ENCODE measurements at regions not wholly inside any gene's neighbourhood (a gene's known extent, or its start where the extent isn't known, plus 50 kb on each side); places are given as distances from the start of the nearest gene placed in this dataset.

- TF ChIP-seq, protein P1, sequence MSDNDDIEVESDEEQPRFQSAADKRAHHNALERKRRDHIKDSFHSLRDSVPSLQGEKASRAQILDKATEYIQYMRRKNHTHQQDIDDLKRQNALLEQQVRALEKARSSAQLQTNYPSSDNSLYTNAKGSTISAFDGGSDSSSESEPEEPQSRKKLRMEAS (IDR thresholded peaks at IDR 0.05), result no peak
- TF ChIP-seq PBX3 (IDR thresholded peaks at IDR 0.05), result no peak
These were observed 136.4 kb upstream of the GLRA1 start for GRCh38 chr5:152061095-152061494.
